HG03097 (cell line): ENCODE measurements at regions not wholly inside any gene's neighbourhood (a gene's known extent, or its start where the extent isn't known, plus 50 kb on each side); places are given as distances from the start of the nearest gene placed in this dataset.

Experiments used
- ATAC-seq: cut with Tn5 transposase; IDR thresholded peaks from one replicate; pipeline ENCODE4 v1.9.1; 2021; ENCODE audit not compliant: unreplicated experiment, low FRiP score

DNA sequence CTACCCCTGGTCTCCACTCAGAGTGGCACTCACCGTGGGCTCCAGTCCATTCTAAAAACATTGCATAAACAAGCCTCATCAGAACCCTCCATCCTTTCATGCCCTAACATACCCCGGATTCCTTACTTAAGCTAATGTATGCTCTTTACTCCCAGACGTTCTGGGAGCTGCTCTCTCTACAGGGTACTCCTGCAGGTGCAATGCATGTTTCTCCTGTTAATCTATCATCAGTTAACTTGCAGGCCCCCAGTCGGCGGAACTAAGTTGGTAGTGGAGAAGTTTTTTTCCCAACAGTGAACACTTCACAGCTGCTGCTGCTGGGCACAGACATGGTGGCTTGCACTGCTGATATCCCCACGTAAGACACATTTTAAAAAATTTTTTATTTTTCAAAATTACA, 161.6 kb upstream of the FAT1 start:
- ATAC-seq: no peak

DNA sequence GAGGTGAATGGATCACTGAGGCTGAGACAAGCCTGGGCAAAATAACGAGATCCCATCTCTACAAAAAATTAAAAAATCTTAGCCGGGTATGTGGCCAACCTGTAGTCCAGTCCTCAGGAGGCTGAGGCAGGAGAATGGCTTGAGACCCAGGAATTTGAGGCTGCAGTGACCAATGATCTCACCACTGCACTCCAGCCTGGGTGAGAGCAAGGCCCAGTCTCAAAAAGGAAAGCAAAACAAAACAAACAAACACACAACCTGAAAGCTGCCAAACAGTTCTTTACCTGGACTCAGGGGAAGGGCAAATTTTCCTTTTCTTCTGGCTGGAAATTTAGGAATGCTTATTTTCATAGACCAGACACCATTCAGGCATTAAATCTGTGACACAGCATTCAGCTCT, 163.1 kb upstream of the FAT1 start:
- ATAC-seq: no peak

DNA sequence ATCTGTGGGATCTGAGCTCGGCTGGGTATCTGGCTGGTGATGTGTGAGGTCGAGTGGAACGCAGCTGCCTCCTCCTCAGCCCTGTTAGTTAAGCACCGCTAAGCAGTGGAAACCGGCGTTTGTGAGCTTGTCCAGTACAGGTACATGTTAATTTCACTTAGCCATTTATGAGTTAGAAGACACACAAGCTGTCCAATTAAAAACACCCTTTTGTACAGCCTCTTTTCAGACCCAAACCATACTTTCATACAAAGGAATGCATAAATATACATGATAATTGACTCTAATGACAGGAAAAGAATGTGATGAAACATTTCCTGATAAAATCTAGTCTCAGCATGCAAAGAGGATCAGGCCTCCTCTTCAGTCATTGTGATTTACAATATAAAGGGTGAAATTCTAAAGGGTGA, 163.6 kb upstream of the FAT1 start:
- ATAC-seq: no peak

DNA sequence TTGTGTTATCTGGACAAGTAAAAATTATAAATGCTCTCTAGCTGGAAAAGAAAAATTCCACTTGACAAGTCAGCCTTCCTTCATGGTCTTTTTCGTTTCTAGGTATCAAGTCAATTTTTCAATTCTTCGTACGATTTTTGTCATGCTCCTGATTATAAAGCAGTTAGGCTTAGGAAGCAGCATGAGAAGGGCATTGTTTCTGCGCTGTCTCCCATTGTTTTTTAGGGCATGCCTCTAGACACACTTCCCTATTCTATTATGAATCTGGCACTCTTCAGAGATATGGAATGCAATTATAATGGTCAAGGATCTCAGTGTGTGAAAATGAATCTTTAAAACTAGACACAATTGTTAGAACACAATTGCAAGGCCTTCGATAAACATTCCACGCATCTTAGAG, 164.1 kb upstream of the FAT1 start:
- no peak for ATAC-seq

DNA sequence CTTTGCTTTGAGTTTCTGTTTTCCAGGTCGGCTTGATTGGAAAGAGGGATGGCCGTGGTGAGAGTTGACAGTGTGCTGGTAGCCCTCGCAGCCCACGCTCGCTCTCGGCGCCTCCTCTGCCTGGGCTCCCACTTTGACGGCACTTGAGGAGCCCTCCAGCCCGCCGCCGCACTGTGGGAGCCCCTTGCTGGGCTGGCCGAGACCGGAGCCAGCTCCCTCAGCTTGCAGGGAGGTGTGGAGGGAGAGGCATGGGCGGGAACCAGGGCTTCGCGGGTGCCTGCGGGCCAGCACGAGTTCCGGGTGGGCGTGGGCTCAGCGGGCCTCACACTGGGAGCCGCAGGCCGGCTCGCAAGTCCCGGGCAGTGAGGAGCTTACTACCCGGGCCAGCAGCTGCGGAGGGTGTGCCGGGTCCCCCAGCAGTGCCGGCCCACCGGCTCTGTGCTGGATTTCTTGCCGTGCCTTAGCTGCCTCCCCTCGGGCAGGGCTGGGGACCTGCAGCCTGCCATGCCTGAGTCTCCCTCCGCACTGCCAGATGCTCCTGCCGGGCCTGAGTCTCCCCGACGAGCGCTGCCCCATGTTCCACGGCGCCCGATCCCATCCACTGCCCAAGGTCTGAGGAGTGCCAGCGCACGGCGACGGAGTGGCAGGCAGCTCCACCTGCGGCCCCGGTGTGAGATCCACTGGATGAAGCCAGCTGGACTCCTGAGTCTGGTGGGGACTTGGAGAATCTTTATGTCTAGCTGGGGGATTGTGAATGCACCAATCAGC, 166.4 kb upstream of the FAT1 start:
- ATAC-seq: no peak

DNA sequence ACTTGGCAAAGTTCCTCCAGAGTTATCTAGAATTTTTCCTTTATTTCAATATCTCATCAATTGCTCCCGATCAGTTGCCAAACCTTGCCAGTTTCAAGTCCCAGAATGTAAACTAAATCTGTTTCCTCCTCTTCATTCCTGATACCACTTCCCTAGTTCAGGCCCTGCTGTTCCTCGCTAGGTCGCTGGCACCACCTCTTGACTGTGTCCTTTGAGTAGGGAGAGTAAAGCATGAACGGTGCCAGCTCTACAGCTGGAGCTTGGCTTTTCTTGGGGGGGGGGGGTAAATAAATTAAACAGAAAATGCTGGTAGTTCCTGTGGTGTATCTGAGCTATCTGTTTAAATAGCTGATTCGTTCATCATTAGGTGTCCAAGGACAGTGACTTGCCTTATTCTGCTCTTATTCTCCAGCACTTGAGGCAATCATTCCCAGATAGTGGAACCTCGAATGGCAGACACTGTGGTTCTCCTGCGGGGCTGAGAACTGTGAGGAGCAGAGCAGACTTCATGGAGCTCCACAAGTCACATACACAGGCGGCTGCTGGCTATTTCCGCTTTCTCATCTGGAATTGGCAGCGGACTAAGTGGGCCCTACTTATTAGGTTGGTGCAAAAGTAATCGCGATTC, 168.3 kb upstream of the FAT1 start:
- ATAC-seq: no peak

DNA sequence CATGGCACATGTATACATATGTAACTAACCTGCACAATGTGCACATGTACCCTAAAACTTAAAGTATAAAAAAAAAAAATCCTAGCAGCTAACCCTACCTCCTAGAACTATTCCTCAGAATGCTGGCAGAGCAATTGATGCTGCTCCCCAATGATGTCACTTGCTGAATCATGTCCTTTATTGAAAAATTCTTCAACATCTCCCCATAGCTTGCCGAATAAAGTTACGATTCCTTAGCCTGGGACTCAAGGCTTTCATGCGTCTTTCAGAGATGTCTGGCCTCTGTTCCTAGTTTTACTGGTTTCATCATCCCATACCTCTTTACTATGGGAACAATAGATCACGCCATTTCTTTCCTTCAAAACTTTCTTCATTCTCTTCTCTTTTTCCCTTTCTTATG, 174.7 kb upstream of the FAT1 start:
- ATAC-seq: no peak

DNA sequence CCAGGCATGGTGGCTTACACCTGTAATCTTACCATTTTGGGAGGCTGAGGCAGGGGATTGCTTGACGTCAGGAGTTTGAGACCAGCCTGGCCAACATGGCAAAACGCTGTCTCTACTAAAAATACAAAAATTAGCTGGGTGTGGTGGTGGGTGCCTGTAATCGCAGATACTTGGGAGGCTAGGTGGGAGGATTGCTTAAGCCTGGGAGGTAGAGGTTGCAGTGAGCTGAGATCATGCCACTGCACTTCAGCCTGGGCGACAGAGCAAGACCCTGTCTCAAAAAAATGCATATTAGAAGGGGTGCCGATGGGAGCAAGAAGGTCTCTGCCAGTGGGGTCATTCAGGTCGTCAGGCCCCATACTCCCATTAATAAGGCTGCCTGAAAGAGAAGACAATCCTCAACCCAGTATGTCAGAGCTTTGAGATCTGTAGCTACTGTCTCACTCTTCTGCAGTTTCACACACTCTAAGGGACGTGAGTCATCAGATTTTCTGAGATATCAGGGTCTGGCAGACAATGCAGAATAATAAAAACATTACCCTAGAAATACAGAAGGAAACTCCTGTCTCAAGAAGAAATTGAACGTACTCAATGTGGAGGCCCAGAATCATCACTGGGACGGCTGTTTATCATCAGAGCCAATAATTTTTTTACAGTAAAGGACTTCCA, 176.7 kb upstream of the FAT1 start:
- ATAC-seq: no peak

DNA sequence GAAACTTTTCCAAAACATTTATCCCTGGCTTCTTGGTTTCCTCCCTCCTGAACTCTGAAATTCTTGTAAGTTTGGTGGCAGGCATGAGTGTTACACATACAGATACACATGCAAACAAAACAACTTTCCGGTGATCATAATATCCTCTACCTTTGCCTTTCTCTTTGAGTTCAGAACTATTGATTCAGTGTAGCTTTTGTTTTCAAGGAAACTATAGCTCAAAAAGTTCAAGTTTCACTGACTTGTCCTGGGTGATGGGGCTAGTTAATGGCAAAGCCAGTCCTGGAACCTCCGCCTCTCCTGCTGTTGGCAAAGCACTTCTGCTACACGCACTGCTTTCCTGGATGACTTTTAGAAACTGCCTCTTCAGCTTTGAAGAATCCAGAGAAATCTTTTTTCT, 177.3 kb upstream of the FAT1 start:
- ATAC-seq: no peak

DNA sequence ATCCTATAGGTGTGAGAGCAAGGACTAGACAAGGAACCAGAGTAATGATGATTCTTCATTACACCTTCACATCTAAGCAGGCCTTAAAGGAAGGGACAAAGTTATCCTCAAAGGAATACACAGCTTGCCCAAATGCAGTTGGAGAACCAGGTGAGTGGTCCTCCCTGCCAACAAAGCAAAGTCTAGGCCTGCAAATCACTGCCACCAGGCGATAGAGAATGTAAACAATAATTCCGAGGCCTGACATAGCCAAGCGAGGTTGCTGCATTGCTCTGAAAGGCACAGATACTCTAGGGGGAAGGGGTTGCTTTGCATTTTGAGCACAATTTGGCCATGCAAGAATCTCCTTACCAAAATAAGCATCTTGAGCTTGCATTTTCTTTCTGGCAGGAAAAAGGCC, 178.2 kb upstream of the FAT1 start:
- no peak for ATAC-seq

DNA sequence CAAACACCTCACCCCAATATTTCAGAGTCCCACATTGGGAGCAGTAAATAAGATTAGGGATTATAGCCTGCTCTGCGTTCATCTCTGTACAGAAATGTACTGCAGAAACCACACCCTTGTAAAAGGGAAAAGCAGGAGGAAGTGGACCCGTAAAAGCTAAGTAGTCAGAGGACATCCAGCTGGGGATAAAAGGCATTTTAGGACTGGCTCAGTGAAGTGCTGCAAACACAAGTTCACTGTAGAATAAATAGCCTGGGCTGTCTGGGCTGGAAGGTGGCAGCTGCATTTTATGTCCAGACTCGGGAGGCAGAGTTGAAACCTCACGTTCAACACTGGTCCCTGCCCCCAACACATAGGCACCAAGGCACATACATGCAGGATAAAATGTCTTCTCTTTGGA, 178.7 kb upstream of the FAT1 start:
- no peak for ATAC-seq

DNA sequence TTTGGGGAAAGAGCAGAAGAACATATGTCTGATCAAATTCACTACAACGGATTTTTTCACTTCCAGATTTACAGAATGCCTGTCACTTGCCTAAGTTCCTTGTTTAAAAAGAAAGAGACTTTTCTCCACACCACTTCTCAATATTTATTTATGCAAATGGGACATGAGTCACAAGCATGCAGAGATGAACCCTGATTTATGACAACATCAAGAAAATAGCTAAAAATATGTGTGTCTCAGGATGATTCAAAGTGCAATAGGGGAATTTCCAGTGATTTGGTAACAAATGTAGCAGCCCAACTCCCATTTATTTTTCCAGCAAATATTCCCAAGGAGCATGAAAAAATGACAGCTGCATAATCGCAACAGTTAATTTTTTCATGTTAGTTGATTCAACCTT, 180.4 kb upstream of the FAT1 start:
- no peak for ATAC-seq

DNA sequence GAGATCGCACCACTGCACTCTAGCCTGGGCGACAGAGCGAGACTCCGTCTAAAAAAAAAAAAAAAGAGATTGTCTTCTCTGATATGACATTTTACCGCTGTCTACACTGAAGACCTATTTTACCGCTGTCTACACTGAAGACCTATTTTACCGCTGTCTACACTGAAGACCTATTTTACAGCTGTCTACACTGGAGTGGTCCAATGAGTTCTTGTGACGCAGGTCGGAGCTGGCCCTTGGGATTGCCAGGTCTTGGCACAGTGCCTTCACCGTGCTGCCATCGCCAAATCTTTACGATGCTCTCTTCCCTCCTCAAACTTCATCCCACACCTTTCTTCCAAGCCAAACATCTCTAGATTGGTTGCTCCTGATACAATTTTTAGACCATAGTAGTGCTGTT, 183.1 kb upstream of the FAT1 start:
- no peak for ATAC-seq

DNA sequence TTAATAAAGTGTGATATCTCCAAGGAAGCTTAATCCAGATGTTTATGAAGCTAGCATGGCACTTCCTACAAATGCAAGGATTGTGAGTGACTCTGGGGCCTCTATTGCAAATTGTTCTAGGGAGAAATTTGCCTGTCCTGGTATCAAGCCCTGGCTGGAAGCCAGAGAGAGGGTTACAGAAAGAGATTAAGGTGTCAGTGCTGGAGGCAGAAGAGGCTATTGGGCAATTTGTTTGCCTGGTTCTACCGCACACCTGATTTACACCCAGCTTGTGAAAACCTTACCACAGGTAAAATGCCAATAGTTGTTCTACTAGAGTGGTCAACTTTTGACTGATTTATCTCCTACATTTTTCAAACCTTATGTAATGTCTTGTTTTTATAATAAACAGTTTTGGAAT, 186.7 kb upstream of the FAT1 start:
- no peak for ATAC-seq

DNA sequence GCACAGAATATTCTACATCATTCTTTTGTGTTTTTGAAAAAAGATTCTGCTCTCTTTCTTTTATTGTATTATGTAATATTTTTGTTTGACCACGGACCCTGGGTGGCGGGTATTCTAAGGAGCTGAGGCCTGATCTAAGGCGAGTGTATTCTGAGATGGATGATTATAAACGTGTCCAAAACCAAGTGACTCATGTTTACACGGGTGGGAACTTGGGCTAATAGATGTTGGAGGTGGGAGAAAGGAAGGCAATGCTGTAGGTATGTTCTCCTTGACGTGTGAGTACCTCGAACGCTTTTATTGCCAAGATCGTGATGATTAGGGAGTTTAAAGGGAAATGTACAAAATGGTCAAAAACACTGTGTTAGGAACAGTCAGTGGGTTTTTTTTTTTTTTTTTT, 188.9 kb upstream of the FAT1 start:
- no peak for ATAC-seq

DNA sequence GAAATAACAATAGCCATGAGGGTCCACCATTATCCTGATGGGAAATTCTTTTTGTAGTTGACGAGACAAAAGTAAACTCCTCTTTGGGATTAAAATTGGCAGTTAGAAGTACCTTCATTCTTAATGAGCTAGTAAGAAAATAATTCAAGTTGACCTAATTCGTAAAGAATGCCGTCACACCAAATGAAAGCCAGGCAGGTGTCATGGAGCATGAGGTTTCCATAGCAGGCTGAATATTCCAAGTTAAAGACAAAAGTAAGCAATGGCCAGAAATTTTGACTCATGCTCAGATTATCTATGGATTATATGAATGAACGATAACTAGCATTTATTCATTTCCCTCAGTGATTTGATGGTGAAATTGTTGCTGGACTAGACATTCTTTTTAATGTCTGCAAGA, 192.2 kb upstream of the FAT1 start:
- no peak for ATAC-seq

DNA sequence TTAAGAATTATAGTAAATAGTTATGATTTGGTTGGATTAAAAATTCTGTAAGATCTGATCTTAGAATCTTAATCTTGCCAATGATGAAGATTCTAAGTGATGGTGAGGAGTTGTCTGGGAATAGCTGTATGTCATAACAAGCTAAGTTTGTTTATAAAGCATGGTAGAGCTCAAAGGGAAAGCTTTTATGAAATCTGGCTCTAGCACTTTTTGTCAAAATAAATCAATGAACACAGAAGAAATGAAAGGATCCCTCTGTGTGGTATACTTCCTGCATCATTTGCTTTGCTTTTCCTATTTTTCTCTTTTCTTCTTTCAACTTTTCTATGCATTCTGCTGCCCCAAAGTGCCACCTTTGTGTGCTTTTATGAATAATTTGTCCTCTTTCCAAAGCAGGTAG, 193.5 kb upstream of the FAT1 start:
- ATAC-seq: no peak

DNA sequence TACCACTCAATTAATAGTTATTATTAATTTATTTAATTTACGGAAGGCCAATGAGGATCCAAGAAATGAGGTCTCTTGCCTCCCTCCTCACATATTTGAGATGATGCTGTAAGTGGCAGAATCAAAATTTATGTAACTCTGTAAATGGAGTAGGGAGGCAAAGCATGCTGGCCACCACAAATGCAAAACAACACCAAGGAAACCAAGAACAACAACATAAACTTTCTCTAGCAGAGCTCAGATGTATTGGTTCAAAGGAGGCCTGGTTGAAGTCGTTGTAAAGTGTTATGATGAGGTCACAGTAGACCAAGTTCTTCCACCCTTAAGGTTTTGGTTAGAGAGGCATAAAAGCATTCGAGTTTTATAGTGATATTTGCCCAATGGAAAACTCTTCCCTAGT, 194.8 kb upstream of the FAT1 start:
- no peak for ATAC-seq

DNA sequence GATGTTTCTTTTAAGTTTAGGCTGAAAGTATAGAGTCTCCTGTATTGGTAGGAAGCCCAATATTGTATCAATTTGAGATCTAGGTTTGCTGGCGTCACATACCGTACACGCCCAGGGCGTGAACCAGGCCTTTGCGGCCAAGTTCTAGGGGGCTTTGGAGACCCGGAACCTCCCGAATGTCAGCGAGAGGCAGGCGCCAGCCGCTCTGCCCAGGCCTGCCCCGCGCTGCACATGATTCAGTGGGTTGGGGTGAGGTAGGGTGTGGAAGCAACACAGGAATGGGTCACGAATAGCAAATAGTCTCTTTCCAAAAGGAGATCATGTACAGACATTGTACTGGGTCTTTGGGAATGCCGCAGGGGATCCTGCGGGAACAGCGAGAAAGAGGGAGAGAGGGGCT, 195.7 kb upstream of the FAT1 start:
- ATAC-seq: no peak

DNA sequence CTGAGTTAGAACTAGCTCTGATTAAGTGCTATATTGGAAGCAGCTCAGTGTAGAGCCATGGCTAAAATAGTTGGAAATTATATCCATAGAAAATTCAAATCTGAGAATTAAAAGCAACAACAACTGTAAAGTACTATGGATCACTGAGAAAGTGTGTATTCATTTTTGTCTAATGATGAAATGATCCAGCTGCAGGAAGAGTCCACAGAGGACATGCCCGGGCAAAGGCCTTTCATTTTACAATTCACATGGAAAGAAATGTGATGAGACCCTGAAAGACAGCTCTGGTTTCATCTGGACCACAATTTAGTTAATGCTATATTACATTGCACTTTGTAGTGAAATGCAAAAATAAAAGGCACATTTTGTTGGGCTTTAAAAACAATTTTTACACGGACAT, 196.8 kb upstream of the FAT1 start:
- no peak for ATAC-seq

DNA sequence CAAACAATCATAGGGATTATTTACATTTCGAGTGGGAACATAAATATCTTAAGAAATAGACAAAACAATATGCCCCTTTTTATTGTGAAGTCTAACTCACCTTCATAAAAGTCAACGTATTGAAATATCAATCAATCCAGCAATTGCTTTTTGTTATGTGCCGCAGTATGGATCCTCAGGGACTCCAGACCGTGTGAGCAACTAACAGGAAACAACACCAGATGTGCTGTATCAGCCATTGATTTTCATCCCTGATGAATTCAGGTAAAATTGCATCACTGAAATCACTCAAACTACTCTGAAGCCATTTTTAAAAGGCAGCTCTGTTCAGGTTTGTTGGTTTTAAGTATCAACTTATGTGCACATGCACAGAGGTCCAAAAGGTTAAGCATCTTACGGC, 197.3 kb upstream of the FAT1 start:
- no peak for ATAC-seq

DNA sequence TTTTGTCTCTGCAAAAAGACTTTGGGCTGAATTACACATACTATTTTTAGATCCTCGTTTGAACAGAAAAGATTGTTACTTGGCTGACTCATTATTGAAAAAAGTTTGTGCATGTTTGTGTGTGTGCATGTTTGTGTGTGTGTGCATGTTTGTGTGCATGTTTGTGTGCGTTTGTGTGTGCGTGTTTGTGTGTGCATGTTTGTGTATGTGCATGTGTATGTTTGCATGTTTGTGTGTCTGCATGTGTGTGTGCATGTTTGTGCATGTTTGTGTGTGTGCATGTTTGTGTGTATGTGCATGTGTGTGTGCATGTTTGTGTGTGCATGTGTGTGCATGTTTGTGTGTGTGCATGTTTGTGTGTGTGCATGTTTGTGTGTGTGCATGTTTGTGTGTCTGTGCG, 201.1 kb upstream of the FAT1 start:
- ATAC-seq: no peak
